B cell (primary cell): ENCODE measurements at regions not wholly inside any gene's neighbourhood (a gene's known extent, or its start where the extent isn't known, plus 50 kb on each side); places are given as distances from the start of the nearest gene placed in this dataset.

Experiments used
- ATAC-seq: fragments of 200-7000 bp; cut with Tn5 transposase; one replicate; pipeline ENCODE4 v1.10.0; 2021; ENCODE audit warnings: low read depth, mild to moderate bottlenecking, moderate number of reproducible peaks, moderate library complexity
- CTCF ChIA-PET: fragments of 350-600 bp; sonication (Branson Sonifier 250); formaldehyde crosslinking; loops from one replicate; lab custom pipeline; 2021; ENCODE audit warnings: antibody characterized with exemption, inconsistent platforms; lab: Charles Lee
- POLR2A ChIA-PET: fragments of 350-600 bp; sonication (Branson Sonifier 250); formaldehyde crosslinking; loops from one replicate; lab custom pipeline; 2021; ENCODE audit warnings: antibody characterized with exemption; lab: Charles Lee
- DNase-seq: peaks from one replicate; pipeline ENCODE4 v3.0.0; 2013
- H2AFZ ChIP-seq: 2 replicates; pipeline ENCODE4 v1.6.1; 2012; ENCODE audit warnings: mild to moderate bottlenecking, low read depth, low read length; ENCODE audit not compliant: insufficient read depth, poor library complexity, severe bottlenecking
- H3K27ac ChIP-seq, 2 donors: 1 replicate in 1 of 2; 2 replicates in 1 of 2; pipeline ENCODE4 v1.5.1; 2012 to 2013; ENCODE audit warnings: low read length in 2 of 2, mild to moderate bottlenecking in 2 of 2, moderate library complexity in 1 of 2
- H3K27me3 ChIP-seq, 4 experiments: fragments of 200-600 bp in 1 of 4; sonication (generic) in 1 of 4; replicated peaks in 1 of 4; 1 replicate in 2 of 4; 2 replicates in 2 of 4; pipeline versions ENCODE4 v1.6.1 to v1.7.0; 2013 to 2016; ENCODE audit warnings: low read length in 3 of 4, mild to moderate bottlenecking in 2 of 4, mixed read lengths in 1 of 4, moderate library complexity in 1 of 4; ENCODE audit not compliant: insufficient read depth in 4 of 4, control insufficient read depth in 3 of 4; ENCODE audit errors: control extremely low read depth in 1 of 4
- H3K36me3 ChIP-seq, 2 experiments: replicated peaks in 1 of 2; 1 replicate in 1 of 2; 2 replicates in 1 of 2; pipeline versions ENCODE4 v1.6.1 to v1.7.1; 2013; ENCODE audit warnings: low read length in 1 of 2; ENCODE audit not compliant: insufficient read depth in 2 of 2, control insufficient read depth in 1 of 2; ENCODE audit errors: control extremely low read depth in 1 of 2, extremely low read depth in 1 of 2
- H3K4me1 ChIP-seq, 2 donors: fragments of 200-600 bp in 1 of 2; sonication (generic) in 1 of 2; 1 replicate in 1 of 2; 2 replicates in 1 of 2; pipeline versions ENCODE4 v1.5.1 to v1.6.1; 2013 to 2017; ENCODE audit warnings: low read length in 2 of 2; ENCODE audit not compliant: control insufficient read depth in 2 of 2, insufficient read depth in 2 of 2
- H3K4me2 ChIP-seq: replicated peaks from 2 replicates; pipeline ENCODE3; 2012; ENCODE audit warnings: mild to moderate bottlenecking, low read depth, low read length; ENCODE audit not compliant: poor library complexity, severe bottlenecking
- H3K4me3 ChIP-seq, 5 experiments: fragments of 200-600 bp in 1 of 5; sonication (generic) in 1 of 5; 1 replicate in 3 of 5; 2 replicates in 2 of 5; pipeline versions ENCODE4 v1.5.1 to v1.7.0; 2011 to 2016; ENCODE audit warnings: low read length in 4 of 5, mild to moderate bottlenecking in 4 of 5, low read depth in 2 of 5, control low read depth in 1 of 5, moderate library complexity in 1 of 5; ENCODE audit not compliant: insufficient read depth in 1 of 5; ENCODE audit errors: control extremely low read depth in 1 of 5, extremely low read depth in 1 of 5
- H3K79me2 ChIP-seq: fragments of 200-600 bp; sonication (generic); one replicate; pipeline ENCODE4 v1.6.0; 2016; ENCODE audit warnings: low read length; ENCODE audit not compliant: control insufficient read depth, insufficient read depth
- H3K9ac ChIP-seq: fragments of 200-600 bp; sonication (generic); 2 replicates; pipeline ENCODE4 v1.6.1; 2017; ENCODE audit warnings: mild to moderate bottlenecking, low read length, moderate library complexity
- H3K9me3 ChIP-seq, 3 donors: one replicate each; pipeline versions ENCODE4 v1.6.1 to v1.7.1; 2013; ENCODE audit warnings: low read length in 2 of 3; ENCODE audit not compliant: control insufficient read depth in 2 of 3, insufficient read depth in 1 of 3; ENCODE audit errors: control extremely low read depth in 1 of 3
- H4K20me1 ChIP-seq: 2 replicates; pipeline ENCODE4 v1.6.0; 2012; ENCODE audit warnings: mild to moderate bottlenecking, low read length; ENCODE audit not compliant: insufficient read depth, control insufficient read depth, poor library complexity, severe bottlenecking
- H3K27ac Mint-ChIP-seq: one replicate; pipeline ENCODE4 v1.8.0; 2021; ENCODE audit warnings: mixed read lengths
- H3K27me3 Mint-ChIP-seq: one replicate; pipeline ENCODE4 v1.8.0; 2021; ENCODE audit warnings: mixed read lengths
- H3K4me1 Mint-ChIP-seq: one replicate; pipeline ENCODE4 v1.8.0; 2021; ENCODE audit warnings: mixed read lengths
- H3K4me3 Mint-ChIP-seq: one replicate; pipeline ENCODE4 v1.8.0; 2021; ENCODE audit warnings: mixed read lengths
- H3K9me3 Mint-ChIP-seq: one replicate; pipeline ENCODE4 v1.8.0; 2022; ENCODE audit warnings: mixed read lengths; ENCODE audit not compliant: insufficient read depth
- EZH2 ChIP-seq: IDR thresholded peaks from 2 replicates; pipeline ENCODE4 v1.6.1; 2012; ENCODE audit warnings: borderline replicate concordance, low read depth, mild to moderate bottlenecking, moderate library complexity, low read length; ENCODE audit not compliant: insufficient read depth, poor library complexity, severe bottlenecking
- WGBS: methylation state at CpG from one replicate; pipeline ENCODE4 v1.1.5; 2013; ENCODE audit warnings: missing lambda C conversion rate; ENCODE audit not compliant: insufficient coverage; 5-methylcytosine and 5-hydroxymethylcytosine counted together
- intact Hi-C: fragments of 100-400 bp; cut with micrococcal nuclease; formaldehyde crosslinking; loops from one replicate; pipeline ENCODE4 v1.10.0; 2022
- TF ChIP-seq, protein P1 (sequence below): fragments of 200-600 bp; IDR thresholded peaks from one replicate; pipeline ENCODE4 v1.8.0; 2022; ENCODE audit warnings: antibody characterized with exemption, mild to moderate bottlenecking

DNA sequence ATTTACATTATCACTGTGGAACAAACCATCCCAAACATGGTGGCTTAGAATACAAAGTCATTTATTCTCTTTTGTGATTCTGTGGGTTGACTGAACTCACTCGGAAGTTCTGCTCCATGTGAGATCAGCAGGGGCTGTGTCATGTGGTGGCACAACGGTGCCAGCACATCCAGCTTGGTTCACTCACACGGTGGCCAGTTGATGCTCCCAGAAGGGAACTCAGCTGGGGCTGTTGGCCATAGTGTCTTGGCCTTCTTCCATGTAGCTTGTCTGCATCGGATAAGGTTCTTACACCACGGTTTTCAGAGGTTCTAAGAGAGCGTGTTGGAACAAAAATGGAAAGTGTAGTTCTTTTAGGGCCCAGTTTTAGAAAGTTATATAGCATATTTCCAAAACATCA is 312.7 kb downstream of the DMRT2 start:
- Mint-ChIP-seq H3K27ac (no peak overlapping the region), H3K4me3 (no peak overlapping the region), H3K4me1 (no peaks in the 10 kb centered on the region), H3K9me3 (no peaks in the 10 kb centered on the region), H3K27me3 (no peaks in the 10 kb centered on the region)
- H3K4me1 ChIP-seq: no peaks in the 10 kb centered on the region
- H3K27ac ChIP-seq: no peak overlapping the region
- H3K4me2 ChIP-seq: no peak overlapping the region
- 96% methylated on average over 3 of the region's 6 CpGs for WGBS
- POLR2A ChIA-PET: no interaction called here
- H2AFZ ChIP-seq: no peak overlapping the region
- H3K79me2 ChIP-seq: no peaks in the 10 kb centered on the region
- no peaks in the 10 kb centered on the region for H3K9me3 ChIP-seq
- H3K27me3 ChIP-seq: no peaks in the 10 kb centered on the region
- DNase-seq: no peak
- no peaks in the 10 kb centered on the region for H3K36me3 ChIP-seq
- no peak overlapping the region for H3K4me3 ChIP-seq
- no peak for ATAC-seq
- TF ChIP-seq, protein P1, sequence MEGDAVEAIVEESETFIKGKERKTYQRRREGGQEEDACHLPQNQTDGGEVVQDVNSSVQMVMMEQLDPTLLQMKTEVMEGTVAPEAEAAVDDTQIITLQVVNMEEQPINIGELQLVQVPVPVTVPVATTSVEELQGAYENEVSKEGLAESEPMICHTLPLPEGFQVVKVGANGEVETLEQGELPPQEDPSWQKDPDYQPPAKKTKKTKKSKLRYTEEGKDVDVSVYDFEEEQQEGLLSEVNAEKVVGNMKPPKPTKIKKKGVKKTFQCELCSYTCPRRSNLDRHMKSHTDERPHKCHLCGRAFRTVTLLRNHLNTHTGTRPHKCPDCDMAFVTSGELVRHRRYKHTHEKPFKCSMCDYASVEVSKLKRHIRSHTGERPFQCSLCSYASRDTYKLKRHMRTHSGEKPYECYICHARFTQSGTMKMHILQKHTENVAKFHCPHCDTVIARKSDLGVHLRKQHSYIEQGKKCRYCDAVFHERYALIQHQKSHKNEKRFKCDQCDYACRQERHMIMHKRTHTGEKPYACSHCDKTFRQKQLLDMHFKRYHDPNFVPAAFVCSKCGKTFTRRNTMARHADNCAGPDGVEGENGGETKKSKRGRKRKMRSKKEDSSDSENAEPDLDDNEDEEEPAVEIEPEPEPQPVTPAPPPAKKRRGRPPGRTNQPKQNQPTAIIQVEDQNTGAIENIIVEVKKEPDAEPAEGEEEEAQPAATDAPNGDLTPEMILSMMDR: no peak
- TF ChIP-seq EZH2: no peak
- no peak overlapping the region for H3K9ac ChIP-seq
- H4K20me1 ChIP-seq: no peaks in the 10 kb centered on the region
- intact Hi-C loops: no loop called here
- CTCF ChIA-PET: no interaction called here

DNA sequence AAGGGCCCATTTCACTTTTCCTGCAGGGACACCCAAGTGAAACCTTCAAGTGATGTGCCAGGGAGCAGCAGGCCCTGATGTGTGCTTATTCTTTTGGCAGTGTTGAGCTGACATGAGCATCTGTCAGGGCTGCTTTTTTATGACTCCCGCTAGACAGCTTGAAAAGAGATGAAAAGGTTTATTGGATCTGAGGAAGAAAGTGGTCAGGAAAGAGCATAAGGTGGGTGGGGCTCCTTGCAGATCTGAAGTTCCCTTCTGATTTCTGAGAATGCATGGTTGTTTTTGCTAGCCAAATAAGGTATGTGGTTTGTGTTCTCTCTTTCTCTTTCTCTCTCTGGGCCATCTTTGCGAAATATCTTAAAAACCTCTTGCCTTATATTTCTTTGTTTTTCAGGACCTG is 316.1 kb downstream of the DMRT2 start:
- ATAC-seq: no peak
- no peaks in the 10 kb centered on the region for H3K36me3 ChIP-seq
- intact Hi-C loops: no loop called here
- no peaks in the 10 kb centered on the region for H3K27me3 ChIP-seq
- no peaks in the 10 kb centered on the region for H4K20me1 ChIP-seq
- no peaks in the 10 kb centered on the region for H3K9me3 Mint-ChIP-seq
- H3K9ac ChIP-seq: no peak overlapping the region
- no peak overlapping the region for H2AFZ ChIP-seq
- H3K4me2 ChIP-seq: no peak overlapping the region
- no peaks in the 10 kb centered on the region for H3K79me2 ChIP-seq
- H3K27me3 Mint-ChIP-seq: no peaks in the 10 kb centered on the region
- no peaks in the 10 kb centered on the region for H3K4me1 ChIP-seq
- no peak overlapping the region for H3K27ac Mint-ChIP-seq
- no peak overlapping the region for H3K4me3 ChIP-seq
- ChIA-PET CTCF (no interaction called here), POLR2A (no interaction called here)
- H3K9me3 ChIP-seq: no peaks in the 10 kb centered on the region
- H3K4me1 Mint-ChIP-seq: no peaks in the 10 kb centered on the region
- no peak overlapping the region for H3K4me3 Mint-ChIP-seq
- no peak overlapping the region for H3K27ac ChIP-seq
- no peak for DNase-seq
- TF ChIP-seq EZH2: no peak
- TF ChIP-seq, protein P1: no peak
- WGBS: 91% methylated on average over 1 of the region's 2 CpGs
